ENCODE measurements at regions not wholly inside any gene's neighbourhood (a gene's known extent, or its start where the extent isn't known, plus 50 kb on each side); places are given as distances from the start of the nearest gene placed in this dataset.

GRCh38 chrX:25663701-25664100 is 474.4 kb upstream of the MAGEB18 start:
- Histone ChIP-seq H3K27ac (ENCODE audit: low read depth, low read length, poor library complexity, severe bottlenecking) (no peak overlapping the region), H3K9me2 (ENCODE audit: low read depth, low read length) (no peaks in the 10 kb centered on the region), H3K9me3 (ENCODE audit: low read length) (no peaks in the 10 kb centered on the region), H3K27me3 (ENCODE audit: insufficient read depth, low read length) (no peaks in the 10 kb centered on the region), H2AFZ (ENCODE audit: low read length) (no peak overlapping the region), H4K20me1 (ENCODE audit: insufficient read depth, low read length) (no peaks in the 10 kb centered on the region), H3K9ac (ENCODE audit: low read length) (no peak overlapping the region), H3K4me3 (ENCODE audit: low read depth, low read length, poor library complexity, severe bottlenecking) (no peak overlapping the region), H3K36me3 (ENCODE audit: insufficient read depth, low read length) (no peaks in the 10 kb centered on the region), H3K4me2 (ENCODE audit: low read length) (no peak overlapping the region), H3F3A (ENCODE audit: insufficient read depth, low read length) (no peaks in the 10 kb centered on the region), H3K4me1 (ENCODE audit: insufficient read depth, low read length, severe bottlenecking) (no peaks in the 10 kb centered on the region), H3K79me2 (ENCODE audit: insufficient read depth, low read length) (no peaks in the 10 kb centered on the region)
- TF ChIP-seq CTCF (IDR thresholded peaks at IDR 0.05; ENCODE audit: low read length) (no peak), EZH2 (IDR thresholded peaks at IDR 0.05; ENCODE audit: borderline replicate concordance, low read length) (no peak)

GRCh38 chrX:25665431-25665830 is 472.7 kb upstream of the MAGEB18 start:
- no peak overlapping the region for H3K4me2 ChIP-seq (ENCODE audit: low read length)
- no peak overlapping the region for H3K9ac ChIP-seq (ENCODE audit: low read length)
- H3K79me2 ChIP-seq (ENCODE audit: insufficient read depth, low read length): no peaks in the 10 kb centered on the region
- no peaks in the 10 kb centered on the region for H3K36me3 ChIP-seq (ENCODE audit: insufficient read depth, low read length)
- no peak overlapping the region for H3K4me3 ChIP-seq (ENCODE audit: low read depth, low read length, poor library complexity, severe bottlenecking)
- H3K27me3 ChIP-seq (ENCODE audit: insufficient read depth, low read length): no peaks in the 10 kb centered on the region
- no peaks in the 10 kb centered on the region for H4K20me1 ChIP-seq (ENCODE audit: insufficient read depth, low read length)
- no peaks in the 10 kb centered on the region for H3K9me2 ChIP-seq (ENCODE audit: low read depth, low read length)
- H3K4me1 ChIP-seq (ENCODE audit: insufficient read depth, low read length, severe bottlenecking): no peaks in the 10 kb centered on the region
- no peak overlapping the region for H3K27ac ChIP-seq (ENCODE audit: low read depth, low read length, poor library complexity, severe bottlenecking)
- TF ChIP-seq EZH2 (IDR thresholded peaks at IDR 0.05; ENCODE audit: borderline replicate concordance, low read length) (no peak), CTCF (IDR thresholded peaks at IDR 0.05; ENCODE audit: low read length) (no peak)
- no peaks in the 10 kb centered on the region for H3K9me3 ChIP-seq (ENCODE audit: low read length)
- no peaks in the 10 kb centered on the region for H3F3A ChIP-seq (ENCODE audit: insufficient read depth, low read length)
- H2AFZ ChIP-seq (ENCODE audit: low read length): no peak overlapping the region

- Histone ChIP-seq H3K9me2 (ENCODE audit: low read depth, low read length) (no peaks in the 10 kb centered on the region), H3K36me3 (ENCODE audit: insufficient read depth, low read length) (no peaks in the 10 kb centered on the region), H3K9ac (ENCODE audit: low read length) (no peak overlapping the region), H3K4me2 (ENCODE audit: low read length) (no peak overlapping the region), H3K27me3 (ENCODE audit: insufficient read depth, low read length) (no peaks in the 10 kb centered on the region), H2AFZ (ENCODE audit: low read length) (no peak overlapping the region), H3K9me3 (ENCODE audit: low read length) (no peaks in the 10 kb centered on the region), H3K27ac (ENCODE audit: low read depth, low read length, poor library complexity, severe bottlenecking) (no peak overlapping the region), H3F3A (ENCODE audit: insufficient read depth, low read length) (no peaks in the 10 kb centered on the region), H3K4me1 (ENCODE audit: insufficient read depth, low read length, severe bottlenecking) (no peaks in the 10 kb centered on the region), H3K79me2 (ENCODE audit: insufficient read depth, low read length) (no peaks in the 10 kb centered on the region), H4K20me1 (ENCODE audit: insufficient read depth, low read length) (no peaks in the 10 kb centered on the region), H3K4me3 (ENCODE audit: low read depth, low read length, poor library complexity, severe bottlenecking) (no peak overlapping the region)
- TF ChIP-seq CTCF (IDR thresholded peaks at IDR 0.05; ENCODE audit: low read length) (no peak), EZH2 (IDR thresholded peaks at IDR 0.05; ENCODE audit: borderline replicate concordance, low read length) (no peak)
Observed at GRCh38 chrX:25667681-25668080, 470.5 kb upstream of the MAGEB18 start.
